Prostate gland (tissue), 2 donors: ENCODE measurements at regions not wholly inside any gene's neighbourhood (a gene's known extent, or its start where the extent isn't known, plus 50 kb on each side); places are given as distances from the start of the nearest gene placed in this dataset.

Experiments used
- CTCF ChIP-seq, 4 experiments: fragments of 200-600 bp in 2 of 4; fragments of 450-650 bp in 2 of 4; sonication (generic) in 2 of 4; IDR thresholded peaks; 1 replicate in 3 of 4; 2 replicates in 1 of 4; pipeline ENCODE4 v1.5.1; 2016 to 2019; ENCODE audit warnings: antibody characterized with exemption in 4 of 4, mild to moderate bottlenecking in 2 of 4, moderate library complexity in 2 of 4
- POLR2A ChIP-seq: fragments of 450-650 bp; IDR thresholded peaks from one replicate; pipeline ENCODE4 v1.6.1; 2016; ENCODE audit warnings: antibody characterized with exemption, mild to moderate bottlenecking
- POLR2AphosphoS5 ChIP-seq: sonication (generic); formaldehyde crosslinking; IDR thresholded peaks from one replicate; pipeline ENCODE4 v1.6.1; 2017; ENCODE audit warnings: antibody characterized with exemption

GRCh38 chr5:54833590-54833989 lies 151.8 kb downstream of the ESM1 start:
- TF ChIP-seq CTCF (IDR thresholded peaks at IDR 0.05): no peak
- TF ChIP-seq POLR2A: no peak
- TF ChIP-seq POLR2AphosphoS5: no peak
